HG03575 (cell line): ENCODE measurements at regions not wholly inside any gene's neighbourhood (a gene's known extent, or its start where the extent isn't known, plus 50 kb on each side); places are given as distances from the start of the nearest gene placed in this dataset.

Experiments used
- ATAC-seq: cut with Tn5 transposase; IDR thresholded peaks from one replicate; pipeline ENCODE4 v1.9.1; 2021; ENCODE audit not compliant: unreplicated experiment, insufficient number of reproducible peaks, low FRiP score; ENCODE audit errors: extremely low read depth

DNA sequence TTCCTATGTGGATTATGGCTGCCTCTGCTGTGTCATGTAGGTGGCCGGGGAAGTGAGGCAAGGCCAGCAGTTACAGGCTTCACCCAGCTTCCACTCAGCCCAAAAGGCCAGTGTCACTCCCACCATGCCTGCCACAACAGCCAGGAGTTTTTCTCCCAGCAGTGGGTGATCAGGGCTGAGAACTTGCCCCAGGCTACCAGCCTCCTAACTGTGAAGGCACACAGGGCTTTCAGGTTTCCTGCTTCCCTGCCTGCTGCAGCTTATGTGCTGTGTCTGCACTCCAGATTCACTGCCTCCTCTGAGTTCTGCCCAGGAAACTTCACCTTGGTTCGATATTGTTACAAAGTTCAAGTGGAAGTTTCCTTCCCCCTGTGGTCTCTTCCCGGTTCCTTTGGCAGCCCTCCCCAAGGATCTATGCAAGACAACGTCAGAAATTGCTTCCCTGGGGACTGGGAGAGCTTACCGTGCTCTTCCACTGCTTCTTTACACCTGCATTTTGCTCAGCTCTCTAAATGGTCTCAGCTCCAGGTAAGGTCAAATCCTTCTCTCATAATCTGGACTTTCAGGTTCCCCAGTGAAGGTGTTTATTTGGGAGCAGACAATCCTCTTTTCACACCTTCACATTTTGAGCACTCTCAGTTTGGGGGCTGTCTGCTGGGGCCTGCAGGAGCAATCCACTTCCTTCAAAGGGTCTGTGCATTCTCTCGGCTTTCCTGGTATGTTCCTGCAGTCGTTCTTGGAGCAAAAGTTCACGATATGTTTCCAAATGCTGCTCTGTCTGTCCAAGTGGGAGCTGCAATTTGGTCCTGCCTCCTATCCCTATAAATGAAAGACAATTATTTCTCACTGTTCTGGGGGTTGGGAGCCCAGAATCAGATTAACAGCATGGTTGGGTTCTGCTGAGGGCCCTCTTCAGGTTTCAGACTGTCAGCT is 1730.1 kb upstream of the PRR20A start:
- ATAC-seq = no peak

DNA sequence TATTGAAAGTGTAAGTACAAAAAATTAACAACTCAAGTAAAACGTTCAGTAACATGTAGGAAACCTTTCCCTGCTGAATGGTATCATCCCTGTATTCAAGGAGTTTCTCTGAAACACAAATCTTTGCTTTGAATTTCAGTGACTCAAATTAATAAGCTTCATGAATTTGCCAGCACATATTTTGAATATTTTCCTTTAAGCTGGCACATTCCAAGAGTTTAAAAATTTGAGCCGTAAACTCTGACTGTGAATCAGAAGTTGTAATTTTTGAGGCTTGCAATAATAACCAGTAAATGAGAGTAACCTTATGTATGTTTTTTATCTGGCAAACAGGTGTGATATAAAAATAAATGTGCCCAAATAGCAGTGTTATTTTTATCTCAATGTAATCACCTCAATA is 1722.6 kb upstream of the PRR20A start:
- no peak for ATAC-seq

DNA sequence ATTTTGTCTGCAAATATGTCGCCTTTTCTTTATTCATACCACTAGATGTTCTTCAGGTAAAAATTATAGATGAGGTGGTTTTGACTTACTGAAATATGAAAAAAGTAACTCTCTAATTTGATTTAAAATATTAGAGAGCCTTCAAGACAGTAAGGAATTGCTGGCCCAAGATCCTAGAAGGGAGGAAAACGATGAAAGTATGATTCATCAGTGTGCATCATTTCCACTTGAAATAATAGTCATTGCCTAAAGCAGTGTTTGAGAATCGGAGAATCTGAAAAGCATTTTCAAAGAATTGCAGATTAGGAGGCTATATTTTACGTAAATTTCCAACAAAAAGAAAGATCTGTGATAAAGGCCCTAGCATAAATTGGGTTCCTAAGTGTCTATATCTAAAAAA is 1707.9 kb upstream of the PRR20A start:
- ATAC-seq = no peak

DNA sequence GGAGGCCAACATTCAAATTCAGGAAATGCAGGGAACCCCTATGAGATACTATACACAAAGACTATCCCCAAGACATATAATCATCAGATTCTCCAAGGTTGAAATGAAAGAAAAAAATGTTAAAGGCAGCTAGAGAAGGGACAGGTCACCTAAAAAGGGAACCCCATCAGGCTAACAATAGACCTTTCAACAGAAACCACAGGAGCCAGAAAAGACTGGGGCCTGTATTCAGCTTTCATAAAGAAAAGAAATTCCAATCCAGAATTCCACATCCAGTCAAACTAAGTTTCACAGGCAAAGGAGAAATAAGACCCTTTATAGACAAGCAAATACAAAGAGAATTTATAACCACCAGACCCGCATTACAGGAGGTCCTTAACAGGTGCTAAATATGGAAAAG is 1703.6 kb upstream of the PRR20A start:
- no peak for ATAC-seq

DNA sequence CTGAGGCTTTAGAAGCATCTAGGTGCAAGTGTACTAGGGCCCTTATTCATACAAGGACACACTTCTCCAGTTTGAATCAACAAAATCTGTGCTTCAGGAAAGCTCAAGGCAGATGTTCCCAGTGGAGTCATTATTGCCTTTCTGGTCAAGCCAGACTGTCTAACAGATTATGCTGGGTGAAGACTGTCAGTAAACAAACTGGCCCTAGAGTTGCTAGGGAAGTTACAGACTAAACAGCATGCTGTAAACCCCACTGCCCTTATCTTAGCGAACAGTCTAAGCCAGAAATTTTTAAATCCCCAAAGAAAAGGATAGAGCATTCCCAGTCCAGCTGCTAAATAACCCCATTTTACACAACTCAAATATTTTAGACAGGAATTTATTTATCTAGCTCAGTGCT is 1701.3 kb upstream of the PRR20A start:
- ATAC-seq = no peak

DNA sequence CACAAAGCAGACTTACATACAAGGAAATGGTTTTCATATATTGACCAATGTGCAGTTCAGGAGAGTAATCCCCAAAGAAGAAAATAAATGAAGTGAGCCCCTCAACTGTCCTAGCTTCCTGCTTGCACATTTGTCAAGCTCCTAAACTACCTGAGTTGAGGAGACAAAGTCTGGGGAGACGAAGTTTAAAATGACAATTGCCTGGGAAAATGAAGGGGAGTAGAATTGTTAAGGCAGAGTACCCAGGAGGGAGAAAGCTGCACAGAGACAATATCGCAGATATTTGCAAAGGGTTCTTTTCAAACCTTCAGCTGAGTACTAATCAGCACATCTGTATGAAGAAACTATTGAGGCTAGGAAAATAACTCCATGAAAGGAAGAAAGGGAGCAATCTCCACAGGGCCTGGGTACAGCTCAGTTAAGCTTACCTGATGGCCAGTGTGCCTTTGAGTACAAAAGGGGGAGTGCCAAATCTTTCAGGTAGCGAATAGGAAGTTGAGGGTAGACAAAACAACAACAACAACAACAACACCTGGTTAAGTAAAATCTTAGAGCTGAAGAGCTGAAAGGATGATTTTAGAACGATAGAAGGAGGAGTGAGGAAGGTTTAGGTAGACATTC is 1700.1 kb upstream of the PRR20A start:
- no peak for ATAC-seq

DNA sequence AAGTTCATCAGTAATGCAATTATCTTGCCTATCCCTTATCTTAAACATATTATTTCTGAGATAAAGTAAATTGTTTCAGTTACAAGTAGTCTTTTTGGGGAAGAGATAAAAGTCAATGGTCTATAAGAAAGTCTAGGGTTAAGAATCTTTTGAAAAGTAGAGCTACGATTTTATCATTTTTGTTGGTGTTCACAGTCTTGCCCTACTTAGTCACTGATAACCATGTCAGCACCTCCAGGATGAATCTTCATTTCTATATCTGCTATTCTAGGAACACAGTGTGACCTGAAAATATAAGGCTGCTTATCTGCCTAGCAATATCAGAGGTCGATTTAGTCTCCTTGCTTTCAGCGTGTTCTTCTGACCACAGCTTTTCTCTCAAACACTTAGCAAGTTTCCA is 1676.5 kb upstream of the PRR20A start:
- ATAC-seq = no peak

DNA sequence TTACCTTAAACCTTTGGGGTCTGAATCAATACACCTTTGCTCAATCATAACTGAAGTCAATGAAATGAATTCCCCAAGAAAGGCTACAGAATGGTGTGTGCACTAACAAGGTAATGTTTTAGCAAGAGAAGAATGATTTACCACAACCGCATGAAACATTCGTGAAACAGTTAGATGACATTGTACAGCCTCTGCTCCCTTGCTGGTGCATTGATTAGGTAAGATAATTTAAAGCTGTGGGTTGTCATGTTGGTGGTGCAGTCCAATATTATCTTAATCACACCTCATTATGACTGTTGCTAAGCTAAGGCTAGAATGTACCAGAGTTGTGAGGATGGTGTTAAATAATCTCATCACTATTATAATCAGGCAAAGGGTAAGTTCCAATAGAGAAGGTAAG is 1673.2 kb upstream of the PRR20A start:
- no peak for ATAC-seq

DNA sequence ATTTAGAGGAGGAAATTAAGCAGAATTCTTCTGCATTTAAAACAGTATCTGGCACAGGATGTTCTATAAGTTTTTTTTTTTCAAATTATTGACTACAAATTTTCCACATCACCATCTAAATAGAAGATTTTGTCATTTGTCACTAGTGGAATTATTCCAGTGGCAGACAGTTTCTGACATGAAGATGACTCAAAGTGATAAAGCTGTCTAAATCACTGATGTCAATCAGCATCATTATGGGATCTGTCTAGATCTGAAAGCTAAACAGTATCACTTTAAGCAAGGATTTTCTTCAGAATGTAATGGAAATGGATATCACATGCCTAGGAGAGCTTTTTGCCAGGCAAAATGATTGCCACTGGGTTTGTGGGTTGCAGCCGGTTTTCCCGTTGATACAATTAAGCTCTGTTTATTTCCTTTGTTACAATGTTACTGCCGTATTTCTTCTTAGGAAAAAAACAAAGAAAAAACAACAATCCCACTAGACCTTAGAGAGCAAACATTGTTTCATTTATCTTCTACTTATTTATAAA is 1657.0 kb upstream of the PRR20A start:
- ATAC-seq = no peak

DNA sequence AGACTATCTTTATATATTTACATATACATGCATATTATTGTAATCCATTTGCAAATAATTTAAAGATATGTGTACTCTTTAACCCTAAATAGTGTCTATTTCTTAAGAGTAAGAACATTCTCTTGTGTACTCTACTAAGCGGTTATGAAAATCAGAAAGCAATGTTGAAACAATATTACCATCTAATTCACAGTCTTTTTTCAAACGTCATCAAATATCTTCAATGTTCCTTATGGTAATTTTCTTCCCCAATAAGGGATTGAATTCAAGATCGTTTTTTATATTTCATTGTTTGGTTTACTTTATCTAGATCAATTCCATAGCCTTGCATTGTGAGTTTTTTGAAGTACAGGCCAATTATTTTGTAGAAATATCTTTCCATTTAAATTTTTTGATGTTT is 1647.4 kb upstream of the PRR20A start:
- ATAC-seq = no peak

DNA sequence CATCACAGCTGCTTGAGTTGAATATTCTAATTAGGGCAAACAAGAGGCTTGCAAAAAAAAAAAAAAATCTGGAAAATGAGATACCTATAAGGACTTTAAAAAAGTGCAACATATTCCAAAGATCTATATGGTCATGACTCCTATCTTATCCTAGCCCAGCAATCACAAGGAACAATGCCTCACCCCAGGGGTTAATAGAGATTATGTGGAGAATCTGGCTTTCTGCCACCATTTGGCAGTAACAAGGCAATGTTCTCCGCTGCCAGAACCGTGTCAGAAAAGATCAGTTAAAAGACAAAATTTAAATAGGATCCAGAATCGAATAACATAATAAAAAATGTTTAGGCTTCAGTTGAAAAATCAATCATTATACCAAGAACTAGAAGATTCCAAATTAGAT is 1643.2 kb upstream of the PRR20A start:
- ATAC-seq = no peak

DNA sequence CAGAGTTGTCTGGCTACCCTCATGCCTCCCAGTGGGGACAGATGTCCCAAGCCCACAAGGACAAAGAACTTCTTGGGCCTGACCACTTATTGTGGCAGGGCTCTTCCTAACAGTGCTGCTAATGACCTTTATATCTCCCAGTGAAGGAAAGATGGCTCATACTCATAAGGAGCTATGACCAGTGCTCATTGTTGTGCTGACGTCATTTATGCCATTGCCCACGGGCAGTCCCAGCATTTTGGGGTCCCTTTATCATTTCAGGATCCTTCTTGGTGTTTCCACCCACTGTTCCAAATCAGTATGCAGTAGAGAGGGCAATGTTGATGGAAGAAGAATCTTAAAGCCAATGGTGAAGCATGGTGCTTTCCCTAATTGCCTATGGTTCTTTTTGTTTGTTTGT is 1640.0 kb upstream of the PRR20A start:
- ATAC-seq = no peak

DNA sequence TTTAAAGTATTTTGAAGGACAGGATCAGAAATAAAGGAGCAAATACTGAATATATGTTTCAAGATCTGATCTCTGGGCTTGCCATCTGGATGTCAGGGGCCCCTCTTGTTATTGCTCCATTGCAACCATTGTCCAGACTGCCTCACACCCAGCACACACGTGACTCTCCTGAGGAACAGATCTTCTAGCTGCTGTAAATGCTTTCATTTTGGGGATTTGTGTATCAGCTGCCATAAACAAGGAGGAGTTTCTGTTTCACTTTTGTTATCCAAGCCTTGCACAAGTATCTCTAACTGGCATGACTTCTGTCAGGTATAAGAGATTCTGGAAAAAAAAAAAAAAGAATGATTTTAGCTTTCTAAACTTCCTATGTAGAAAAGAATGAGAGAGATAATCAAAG is 1624.1 kb upstream of the PRR20A start:
- no peak for ATAC-seq

DNA sequence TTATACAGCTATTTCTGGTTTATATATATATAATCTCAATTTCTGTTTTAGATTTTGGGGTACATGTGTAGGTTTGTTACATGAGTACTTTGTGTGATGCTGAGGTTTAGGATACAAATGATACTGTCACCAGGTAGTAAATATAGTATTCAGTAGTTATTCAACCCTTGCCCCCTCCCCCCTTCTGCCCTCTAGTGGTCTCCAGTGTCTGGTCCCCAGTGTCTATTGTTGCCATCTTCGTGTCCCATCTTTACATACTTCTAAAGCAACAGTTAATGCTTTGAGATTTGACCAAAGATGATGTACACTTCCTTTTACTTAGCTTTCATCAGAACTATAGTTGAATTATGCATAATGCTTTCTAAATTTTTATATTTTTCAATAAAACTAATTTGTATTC is 1623.4 kb upstream of the PRR20A start:
- ATAC-seq = no peak

DNA sequence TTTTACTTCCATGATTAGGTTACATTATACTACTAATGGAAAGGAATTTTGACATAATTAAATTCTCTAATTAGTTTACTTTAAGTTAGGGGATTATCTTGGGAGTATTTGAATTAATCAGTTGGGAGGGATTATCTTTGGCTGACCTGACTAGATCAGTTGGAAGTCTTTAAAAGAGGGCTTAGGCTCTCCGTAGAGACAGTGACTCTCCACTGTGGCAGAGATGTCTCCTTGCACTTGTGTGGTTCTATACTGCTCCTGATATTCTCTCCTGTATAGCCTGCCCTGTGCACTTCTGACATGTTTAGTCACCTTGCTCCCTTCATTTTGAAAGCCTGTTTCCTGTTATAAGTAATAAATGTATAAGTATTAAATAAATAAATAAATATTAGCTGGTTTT is 1612.3 kb upstream of the PRR20A start:
- no peak for ATAC-seq

DNA sequence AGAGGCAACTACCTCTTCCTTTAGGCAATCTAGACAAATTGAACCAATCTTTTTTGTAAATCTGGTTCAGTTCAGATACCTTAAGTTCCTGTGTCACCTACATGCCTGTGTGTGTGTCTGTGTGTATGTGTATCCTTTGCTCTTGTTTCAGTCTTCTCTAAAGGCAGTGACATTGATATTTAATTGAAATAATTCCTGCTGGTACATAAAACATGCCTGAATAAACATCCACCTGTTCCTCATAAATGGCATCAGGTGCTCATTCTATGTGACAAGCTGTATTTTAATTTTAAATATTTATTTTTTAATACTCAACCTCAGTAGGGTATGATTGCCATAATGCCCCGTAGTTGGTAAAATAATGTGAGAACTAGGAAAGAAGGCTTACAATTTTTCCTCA is 1606.4 kb upstream of the PRR20A start:
- no peak for ATAC-seq

DNA sequence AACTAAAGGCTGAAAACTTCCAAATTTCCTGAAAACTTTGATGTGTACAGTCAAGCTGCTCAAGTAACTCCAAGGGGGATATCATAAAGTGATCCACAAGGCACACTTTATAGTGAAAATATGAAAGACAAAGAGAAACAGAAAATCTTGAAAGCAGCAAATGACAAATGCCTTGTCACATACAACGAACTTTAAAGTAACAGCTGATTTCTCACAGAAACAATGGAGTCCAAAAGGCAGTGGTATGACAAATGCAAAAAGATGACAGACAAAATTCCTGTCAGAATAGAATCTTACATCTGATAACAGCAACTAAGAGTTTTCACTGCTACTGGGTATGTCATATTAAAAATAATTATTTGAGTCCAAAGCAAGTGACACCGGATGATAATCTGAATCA is 1602.3 kb upstream of the PRR20A start:
- ATAC-seq = no peak

DNA sequence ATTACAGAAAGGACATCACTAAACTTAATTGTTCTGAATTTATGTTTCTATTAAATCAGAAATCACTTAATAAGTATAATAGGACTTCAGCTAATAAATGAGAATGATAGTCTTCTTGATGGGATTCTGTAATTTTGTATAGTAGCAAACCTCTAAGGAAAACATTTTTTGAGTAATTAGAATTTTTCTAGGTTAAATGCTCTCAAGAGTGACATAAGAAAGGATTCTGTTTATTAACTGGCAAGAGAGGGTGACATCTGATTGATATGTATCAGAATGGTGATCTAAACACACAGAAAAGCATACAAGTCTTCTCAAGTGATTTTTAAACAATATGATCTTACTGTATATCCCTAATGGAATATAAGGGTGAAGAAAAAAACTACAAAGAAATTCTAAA is 1597.7 kb upstream of the PRR20A start:
- no peak for ATAC-seq

DNA sequence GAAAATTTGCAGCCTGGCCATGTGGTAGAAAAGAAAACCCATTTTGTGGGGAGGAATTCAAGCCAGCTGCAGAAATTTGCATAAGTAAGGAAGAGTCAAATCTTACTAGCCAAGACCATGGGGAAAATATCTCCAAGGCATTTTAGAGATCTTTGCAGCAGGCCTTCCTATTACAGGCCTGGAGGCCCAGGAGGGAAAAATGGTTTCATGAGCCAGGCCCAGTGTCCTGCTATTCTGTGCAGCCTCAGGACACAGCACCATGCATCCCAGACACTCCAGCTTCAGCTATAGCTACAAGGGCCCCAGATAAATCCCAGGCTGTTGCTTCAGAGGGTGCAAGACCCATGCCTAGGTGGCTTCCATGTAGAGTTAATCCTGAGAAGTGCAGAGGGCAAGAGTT is 1590.1 kb upstream of the PRR20A start:
- ATAC-seq = no peak

DNA sequence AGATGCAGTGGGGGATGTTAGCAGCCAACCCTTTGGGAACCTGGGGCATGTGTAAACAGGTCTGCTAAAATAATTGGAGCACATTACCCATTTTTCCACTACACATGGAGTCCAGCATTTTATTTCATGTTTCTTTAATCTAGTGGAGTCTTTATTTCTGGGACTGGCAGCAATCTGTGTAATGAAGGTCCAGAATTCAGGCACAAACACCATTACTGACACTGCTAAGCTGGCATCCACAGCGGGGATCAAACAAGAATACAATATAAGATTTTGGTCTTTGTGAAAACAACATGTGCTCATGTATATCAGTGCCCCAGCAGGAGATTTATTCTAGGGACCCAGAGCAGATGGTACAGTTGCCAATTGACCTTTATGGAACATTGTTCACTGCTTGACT is 1587.0 kb upstream of the PRR20A start:
- no peak for ATAC-seq
